Tibial artery (tissue), 4 donors: ENCODE measurements at regions not wholly inside any gene's neighbourhood (a gene's known extent, or its start where the extent isn't known, plus 50 kb on each side); places are given as distances from the start of the nearest gene placed in this dataset.

Source experiments
- DNase-seq, 2 donors: peaks; one replicate each; pipeline ENCODE4 v3.0.0-alpha.2; 2019
- H3K27ac ChIP-seq, 2 donors: fragments of 200-600 bp; sonication (generic) in 1 of 2; 1 replicate in 1 of 2; 2 replicates in 1 of 2; pipeline ENCODE4 v1.5.1; 2018 to 2019; ENCODE audit warnings: mild to moderate bottlenecking in 1 of 2
- H3K27me3 ChIP-seq, 2 donors: fragments of 200-600 bp; sonication (generic) in 1 of 2; one replicate each; pipeline versions ENCODE4 v1.5.1 to v1.6.0; 2016 to 2019
- H3K36me3 ChIP-seq, 3 donors: fragments of 200-600 bp; sonication (generic) in 2 of 3; one replicate each; pipeline ENCODE4 v1.5.1; 2016 to 2019; ENCODE audit warnings: mild to moderate bottlenecking in 2 of 3
- H3K4me1 ChIP-seq, 4 donors: fragments of 200-600 bp; sonication (generic) in 2 of 4; 1 replicate in 3 of 4; 2 replicates in 1 of 4; pipeline ENCODE4 v1.5.1; 2016 to 2019
- H3K4me3 ChIP-seq, 2 donors: fragments of 200-600 bp; sonication (generic) in 1 of 2; 1 replicate in 1 of 2; 2 replicates in 1 of 2; pipeline ENCODE4 v1.5.1; 2018 to 2019; ENCODE audit warnings: mild to moderate bottlenecking in 2 of 2
- H3K9me3 ChIP-seq, 3 donors: fragments of 200-600 bp; sonication (generic) in 1 of 3; one replicate each; pipeline ENCODE4 v1.5.1; 2016 to 2019
- intact Hi-C: fragments of 100-400 bp; cut with DNase I; formaldehyde crosslinking; loops from one replicate; pipeline ENCODE4 v1.15.0; 2023; ENCODE audit warnings: low total_unique reads
- TF ChIP-seq, protein P1 (sequence below), 2 experiments: fragments of 200-600 bp in 1 of 2; fragments of 450-650 bp in 1 of 2; IDR thresholded peaks; one replicate each; pipeline ENCODE4 v1.5.1; 2017 to 2019; ENCODE audit warnings: antibody characterized with exemption in 2 of 2, mild to moderate bottlenecking in 1 of 2, moderate library complexity in 1 of 2

- no peaks in the 10 kb centered on the region for H3K36me3 ChIP-seq
- TF ChIP-seq, protein P1, sequence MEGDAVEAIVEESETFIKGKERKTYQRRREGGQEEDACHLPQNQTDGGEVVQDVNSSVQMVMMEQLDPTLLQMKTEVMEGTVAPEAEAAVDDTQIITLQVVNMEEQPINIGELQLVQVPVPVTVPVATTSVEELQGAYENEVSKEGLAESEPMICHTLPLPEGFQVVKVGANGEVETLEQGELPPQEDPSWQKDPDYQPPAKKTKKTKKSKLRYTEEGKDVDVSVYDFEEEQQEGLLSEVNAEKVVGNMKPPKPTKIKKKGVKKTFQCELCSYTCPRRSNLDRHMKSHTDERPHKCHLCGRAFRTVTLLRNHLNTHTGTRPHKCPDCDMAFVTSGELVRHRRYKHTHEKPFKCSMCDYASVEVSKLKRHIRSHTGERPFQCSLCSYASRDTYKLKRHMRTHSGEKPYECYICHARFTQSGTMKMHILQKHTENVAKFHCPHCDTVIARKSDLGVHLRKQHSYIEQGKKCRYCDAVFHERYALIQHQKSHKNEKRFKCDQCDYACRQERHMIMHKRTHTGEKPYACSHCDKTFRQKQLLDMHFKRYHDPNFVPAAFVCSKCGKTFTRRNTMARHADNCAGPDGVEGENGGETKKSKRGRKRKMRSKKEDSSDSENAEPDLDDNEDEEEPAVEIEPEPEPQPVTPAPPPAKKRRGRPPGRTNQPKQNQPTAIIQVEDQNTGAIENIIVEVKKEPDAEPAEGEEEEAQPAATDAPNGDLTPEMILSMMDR (IDR thresholded peaks at IDR 0.05), result no peak
- peak overlapping the region; percentile 39 for H3K27ac ChIP-seq
- peaks cover 0 to 2% of the 10 kb centered on the region in 2 donors for H3K27me3 ChIP-seq
- H3K4me3 ChIP-seq, result no peak overlapping the region
- H3K4me1 ChIP-seq, result peaks cover 0 to 16% (median 10%) of the 10 kb centered on the region in 4 donors
- H3K9me3 ChIP-seq, result no peaks in the 10 kb centered on the region
- DNase-seq, result no peak
- intact Hi-C loops, result no loop called here
These were observed 413.6 kb upstream of the TNC start for GRCh38 chr9:115531410-115532125.

- no peak for DNase-seq
- intact Hi-C loops, result no loop called here
- no peaks in the 10 kb centered on the region for H3K9me3 ChIP-seq
- peaks cover 0 to 16% (median 10%) of the 10 kb centered on the region in 4 donors for H3K4me1 ChIP-seq
- H3K4me3 ChIP-seq, result no peak overlapping the region
- H3K36me3 ChIP-seq, result no peaks in the 10 kb centered on the region
- TF ChIP-seq, protein P1 (IDR thresholded peaks at IDR 0.05), result no peak
- peaks cover 0 to 2% of the 10 kb centered on the region in 2 donors for H3K27me3 ChIP-seq
- no peak overlapping the region for H3K27ac ChIP-seq
These were observed 415.6 kb upstream of the TNC start for GRCh38 chr9:115533511-115533910.

DNA sequence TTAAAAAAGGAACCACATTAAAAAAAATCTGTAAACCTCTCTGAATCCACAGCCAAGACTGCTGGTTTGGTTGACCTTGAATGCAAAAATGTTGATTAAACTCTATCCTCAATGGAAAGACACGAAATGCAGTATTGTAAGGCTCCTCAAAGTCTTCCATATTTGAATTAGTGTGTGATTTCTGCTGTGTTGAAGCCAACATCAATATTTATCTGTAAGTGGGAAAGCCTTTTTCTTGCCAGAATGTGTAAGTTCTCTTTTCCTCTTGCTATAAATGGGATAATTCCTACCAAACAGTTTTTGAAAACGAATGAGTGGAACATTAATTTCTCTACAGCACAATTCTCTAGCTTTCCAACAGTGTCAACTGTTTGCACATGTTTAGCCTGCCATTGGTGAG is 422.1 kb upstream of the TNC start:
- no peak for DNase-seq
- Histone ChIP-seq H3K4me3 (no peak overlapping the region), H3K27me3 (no peaks in the 10 kb centered on the region), H3K36me3 (no peaks in the 10 kb centered on the region), H3K4me1 (peaks cover 0 to 4% (median 0%) of the 10 kb centered on the region in 4 donors), H3K27ac (no peak overlapping the region), H3K9me3 (no peaks in the 10 kb centered on the region)
- intact Hi-C loops, result no loop called here
- TF ChIP-seq, protein P1 (IDR thresholded peaks at IDR 0.05), result no peak

GRCh38 chr9:115543511-115543910 is 425.6 kb upstream of the TNC start:
- peaks cover 0 to 4% (median 0%) of the 10 kb centered on the region in 4 donors for H3K4me1 ChIP-seq
- H3K27ac ChIP-seq, result no peak overlapping the region
- no peaks in the 10 kb centered on the region for H3K36me3 ChIP-seq
- no peak overlapping the region for H3K4me3 ChIP-seq
- DNase-seq, result no peak
- TF ChIP-seq, protein P1 (IDR thresholded peaks at IDR 0.05), result no peak
- intact Hi-C loops, result no loop called here
- no peaks in the 10 kb centered on the region for H3K27me3 ChIP-seq
- H3K9me3 ChIP-seq, result no peaks in the 10 kb centered on the region

- no peak for DNase-seq
- intact Hi-C loops, result no loop called here
- TF ChIP-seq, protein P1 (IDR thresholded peaks at IDR 0.05), result no peak
- no peaks in the 10 kb centered on the region for H3K9me3 ChIP-seq
- no peaks in the 10 kb centered on the region for H3K4me1 ChIP-seq
- H3K27ac ChIP-seq, result no peak overlapping the region
- no peaks in the 10 kb centered on the region for H3K27me3 ChIP-seq
- no peak overlapping the region for H3K4me3 ChIP-seq
- no peaks in the 10 kb centered on the region for H3K36me3 ChIP-seq
These were observed 430.8 kb upstream of the TNC start for GRCh38 chr9:115548609-115549260.
